HUES48 (cell line): ENCODE measurements at regions not wholly inside any gene's neighbourhood (a gene's known extent, or its start where the extent isn't known, plus 50 kb on each side); places are given as distances from the start of the nearest gene placed in this dataset.

Experiments
- H3K27ac ChIP-seq: one replicate; pipeline ENCODE4 v1.7.0; 2013; ENCODE audit warnings: low read depth, low read length, inconsistent platforms
- H3K27me3 ChIP-seq: 2 replicates; pipeline ENCODE4 v1.6.1; 2013; ENCODE audit warnings: mild to moderate bottlenecking, low read length; ENCODE audit not compliant: control insufficient read depth, insufficient read depth
- H3K36me3 ChIP-seq: 2 replicates; pipeline ENCODE4 v1.6.1; 2013; ENCODE audit warnings: low read length; ENCODE audit not compliant: control insufficient read depth, insufficient read depth
- H3K4me1 ChIP-seq: 2 replicates; pipeline ENCODE4 v1.6.1; 2013; ENCODE audit warnings: mild to moderate bottlenecking, low read length; ENCODE audit not compliant: control insufficient read depth, insufficient read depth
- H3K4me3 ChIP-seq: 2 replicates; pipeline ENCODE4 v1.5.1; 2013; ENCODE audit warnings: mild to moderate bottlenecking, low read depth, low read length
- H3K9ac ChIP-seq: 2 replicates; pipeline ENCODE4 v1.6.1; 2013; ENCODE audit warnings: mild to moderate bottlenecking, low read depth, low read length, moderate library complexity
- H3K9me3 ChIP-seq: 2 replicates; pipeline ENCODE4 v1.6.1; 2013; ENCODE audit warnings: low read length; ENCODE audit not compliant: control insufficient read depth, insufficient read depth

DNA sequence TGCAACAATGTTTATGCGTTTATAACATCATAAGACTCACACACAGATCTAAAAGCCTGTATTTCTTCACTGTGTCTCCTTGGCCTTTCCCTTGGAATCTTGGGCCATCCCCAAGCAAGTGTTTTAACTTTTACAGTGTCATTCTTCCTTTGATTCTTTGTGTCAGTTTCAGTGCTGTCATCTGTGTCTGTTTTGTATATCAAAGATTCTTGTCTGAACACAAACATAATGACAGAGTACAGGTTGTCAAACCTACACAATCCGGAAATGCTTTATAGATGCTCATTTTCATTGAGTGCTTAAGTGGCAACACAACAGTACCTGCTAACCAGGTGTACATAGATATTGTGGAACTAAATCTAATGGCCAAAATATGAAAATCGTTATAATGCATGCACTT is 1500.0 kb downstream of the TECRL start:
- no peaks in the 10 kb centered on the region for H3K9me3 ChIP-seq
- H3K36me3 ChIP-seq, result no peaks in the 10 kb centered on the region
- H3K4me1 ChIP-seq, result peaks cover 3% of the 10 kb centered on the region; the same call in 1 of the 2 replicates
- H3K27me3 ChIP-seq, result no peaks in the 10 kb centered on the region
- no peak overlapping the region for H3K9ac ChIP-seq
- H3K27ac ChIP-seq, result no peak overlapping the region
- no peak overlapping the region for H3K4me3 ChIP-seq

DNA sequence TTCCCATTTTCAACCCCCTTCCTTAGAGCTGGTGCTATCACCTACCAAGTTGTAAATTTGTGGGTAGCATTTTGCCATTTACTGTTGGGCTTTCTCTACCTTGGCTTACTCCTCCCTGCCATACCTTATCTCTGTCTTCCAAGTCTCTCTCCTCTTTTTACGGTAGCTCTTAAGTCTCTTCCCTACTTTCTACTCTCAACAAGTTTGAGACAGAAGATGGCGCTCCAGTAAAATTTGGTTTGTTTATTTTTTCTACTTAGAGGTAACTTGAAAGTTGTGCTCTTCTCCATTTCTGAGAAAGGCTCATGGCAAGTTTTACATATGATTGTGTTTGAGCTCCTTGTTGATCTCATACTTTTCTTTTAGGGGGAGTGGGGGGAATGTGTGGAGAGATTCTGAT is 1508.1 kb downstream of the TECRL start:
- no peaks in the 10 kb centered on the region; the same call in 1 of the 2 replicates for H3K9me3 ChIP-seq
- no peak overlapping the region for H3K4me3 ChIP-seq
- no peaks in the 10 kb centered on the region for H3K36me3 ChIP-seq
- no peak overlapping the region for H3K27ac ChIP-seq
- no peaks in the 10 kb centered on the region for H3K27me3 ChIP-seq
- H3K9ac ChIP-seq, result no peak overlapping the region
- no peaks in the 10 kb centered on the region for H3K4me1 ChIP-seq

DNA sequence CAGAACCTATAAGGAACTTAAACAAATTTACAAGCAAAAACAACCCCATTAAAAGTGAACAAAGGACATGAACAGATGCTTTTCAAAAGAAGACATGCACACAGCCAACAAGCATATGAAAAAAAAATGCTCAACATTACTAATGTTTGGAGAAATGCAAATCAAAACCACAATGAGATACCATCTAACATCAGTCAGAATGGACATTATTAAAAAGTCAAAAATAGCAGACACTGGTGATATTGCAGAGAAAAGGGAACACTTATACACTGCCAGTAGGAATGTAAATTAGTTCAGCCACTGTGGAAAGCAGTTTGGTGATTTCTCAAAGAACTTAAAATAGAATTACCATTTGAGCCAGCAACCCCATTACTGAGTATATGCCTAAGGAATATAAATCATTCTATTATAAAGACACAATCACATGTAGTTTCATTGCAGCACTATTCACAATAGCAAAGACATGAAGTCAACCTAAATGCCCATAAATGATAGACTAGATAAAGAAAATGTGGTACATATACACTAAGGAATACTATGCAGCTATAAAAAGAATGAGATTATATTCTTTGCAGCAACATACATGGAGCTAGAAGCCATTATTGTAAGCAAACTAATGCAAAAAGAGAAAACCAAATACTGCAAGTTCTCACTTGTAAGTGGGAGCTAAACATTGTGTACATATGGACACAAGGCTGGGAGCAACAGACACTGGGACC is 1509.4 kb downstream of the TECRL start:
- no peak overlapping the region for H3K27ac ChIP-seq
- no peaks in the 10 kb centered on the region; the same call in 1 of the 2 replicates for H3K9me3 ChIP-seq
- no peaks in the 10 kb centered on the region for H3K36me3 ChIP-seq
- no peak overlapping the region for H3K9ac ChIP-seq
- no peaks in the 10 kb centered on the region for H3K4me1 ChIP-seq
- no peaks in the 10 kb centered on the region for H3K27me3 ChIP-seq
- no peak overlapping the region for H3K4me3 ChIP-seq

DNA sequence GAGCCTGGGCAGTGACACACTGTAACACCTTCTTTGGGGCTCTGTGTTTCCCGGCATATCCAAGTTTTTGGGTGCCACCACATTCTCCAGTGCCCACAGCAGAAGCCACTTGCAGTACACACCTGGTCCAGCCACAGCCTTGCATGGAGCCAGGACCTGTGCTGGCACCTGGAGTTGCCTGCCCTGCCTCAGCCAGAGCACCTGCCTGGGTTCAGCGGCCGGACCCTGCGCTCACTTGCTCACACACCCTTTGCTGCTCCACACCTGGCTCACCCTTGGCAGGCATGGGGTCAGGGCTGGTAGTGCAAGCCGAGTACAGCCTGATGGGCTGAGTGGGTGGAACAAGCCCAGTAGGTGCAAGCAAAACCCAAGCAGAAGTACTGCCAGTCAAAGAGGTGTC is 1511.1 kb downstream of the TECRL start:
- Histone ChIP-seq H3K9me3 (no peaks in the 10 kb centered on the region; the same call in 1 of the 2 replicates), H3K27ac (no peak overlapping the region), H3K9ac (no peak overlapping the region), H3K4me3 (no peak overlapping the region), H3K4me1 (no peaks in the 10 kb centered on the region), H3K36me3 (no peaks in the 10 kb centered on the region), H3K27me3 (no peaks in the 10 kb centered on the region)

DNA sequence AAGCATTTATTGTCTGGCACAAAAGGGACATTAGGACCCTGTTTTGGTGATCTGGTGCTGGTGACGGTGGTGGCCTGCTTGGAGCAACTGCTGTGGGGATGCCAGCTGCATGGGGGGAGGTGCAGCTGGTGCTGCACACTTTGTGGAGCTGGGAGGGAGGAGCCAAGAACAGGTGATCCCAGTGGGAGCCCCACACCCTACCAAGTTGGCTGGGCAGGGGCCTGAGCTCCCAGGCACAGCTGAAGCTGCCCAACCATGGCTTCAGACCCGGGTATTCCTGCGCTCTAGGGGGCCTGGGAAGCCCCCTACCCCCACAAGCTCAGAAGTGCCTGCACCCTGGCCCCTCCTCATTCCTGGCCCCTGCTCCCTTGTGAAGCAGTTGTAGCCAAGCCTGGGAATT is 1512.5 kb downstream of the TECRL start:
- H3K27me3 ChIP-seq, result no peaks in the 10 kb centered on the region
- H3K4me1 ChIP-seq, result no peaks in the 10 kb centered on the region
- H3K27ac ChIP-seq, result no peak overlapping the region
- H3K9ac ChIP-seq, result no peak overlapping the region
- H3K4me3 ChIP-seq, result no peak overlapping the region
- no peaks in the 10 kb centered on the region for H3K36me3 ChIP-seq
- no peaks in the 10 kb centered on the region; the same call in 1 of the 2 replicates for H3K9me3 ChIP-seq

DNA sequence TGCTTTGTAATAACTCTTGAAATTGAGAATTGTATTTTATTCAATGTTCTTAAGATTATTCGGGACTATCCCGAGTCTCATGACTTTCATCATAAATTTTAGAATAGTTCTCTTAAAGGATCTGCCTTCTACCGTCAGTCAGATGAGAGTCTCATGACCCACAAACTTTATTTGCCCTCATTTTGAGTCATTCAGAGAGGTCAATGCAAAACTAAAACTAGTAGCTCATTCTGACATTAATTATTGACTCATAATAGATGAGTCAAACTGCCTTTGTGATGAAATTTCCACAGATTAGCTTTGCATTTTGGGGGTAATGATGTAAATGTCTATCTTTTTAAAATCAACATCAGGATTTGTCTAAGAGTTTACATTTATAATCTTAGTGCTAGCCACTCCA is 1527.3 kb downstream of the TECRL start:
- Histone ChIP-seq H3K36me3 (no peaks in the 10 kb centered on the region), H3K4me1 (peaks cover 3% of the 10 kb centered on the region; the same call in 1 of the 2 replicates), H3K9me3 (no peaks in the 10 kb centered on the region), H3K4me3 (no peak overlapping the region), H3K9ac (no peak overlapping the region), H3K27ac (no peak overlapping the region), H3K27me3 (no peaks in the 10 kb centered on the region)

DNA sequence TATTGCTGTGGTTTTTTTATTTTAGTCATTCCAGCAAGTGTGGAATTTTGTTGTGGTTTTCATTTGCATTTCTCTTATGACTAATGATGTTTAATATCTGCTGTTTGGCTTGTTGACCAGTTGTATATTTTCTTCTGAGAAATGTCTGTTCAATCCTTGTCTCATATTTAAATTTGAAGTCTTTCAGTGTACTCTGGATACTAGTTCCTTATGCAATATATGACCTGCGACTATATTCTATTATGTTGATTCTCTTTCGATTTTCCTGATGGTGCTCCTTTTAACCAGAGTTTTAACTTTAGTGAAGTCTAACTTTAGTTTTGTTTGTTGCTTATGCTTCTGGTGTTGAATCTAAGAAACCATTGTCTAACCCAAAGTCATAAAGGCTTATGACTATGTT is 1528.0 kb downstream of the TECRL start:
- no peaks in the 10 kb centered on the region for H3K9me3 ChIP-seq
- no peak overlapping the region for H3K4me3 ChIP-seq
- no peaks in the 10 kb centered on the region for H3K36me3 ChIP-seq
- no peaks in the 10 kb centered on the region for H3K27me3 ChIP-seq
- peaks cover 3% of the 10 kb centered on the region; the same call in 1 of the 2 replicates for H3K4me1 ChIP-seq
- no peak overlapping the region for H3K9ac ChIP-seq
- no peak overlapping the region for H3K27ac ChIP-seq

DNA sequence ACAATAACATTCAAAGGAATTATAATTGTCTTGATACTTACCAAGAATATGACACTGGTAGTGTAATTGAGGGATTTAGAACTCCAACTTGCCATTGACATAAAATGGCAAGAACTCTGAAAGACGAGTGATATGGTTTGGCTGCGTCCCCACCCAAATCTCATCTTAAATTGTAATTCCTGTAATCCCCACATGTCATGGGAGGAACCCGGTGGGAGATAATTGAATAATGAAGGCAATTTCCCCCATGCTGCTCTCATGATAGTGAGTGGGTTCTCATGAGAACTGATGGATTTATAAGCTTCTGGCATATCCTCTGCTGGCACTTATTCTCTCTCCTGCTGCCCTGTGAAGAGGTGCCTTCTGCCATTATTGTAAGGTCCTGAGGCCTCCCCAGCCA is 1536.4 kb downstream of the TECRL start:
- Histone ChIP-seq H3K4me1 (no peaks in the 10 kb centered on the region), H3K36me3 (no peaks in the 10 kb centered on the region), H3K27ac (no peak overlapping the region), H3K9me3 (no peaks in the 10 kb centered on the region), H3K4me3 (no peak overlapping the region), H3K27me3 (no peaks in the 10 kb centered on the region), H3K9ac (no peak overlapping the region)

DNA sequence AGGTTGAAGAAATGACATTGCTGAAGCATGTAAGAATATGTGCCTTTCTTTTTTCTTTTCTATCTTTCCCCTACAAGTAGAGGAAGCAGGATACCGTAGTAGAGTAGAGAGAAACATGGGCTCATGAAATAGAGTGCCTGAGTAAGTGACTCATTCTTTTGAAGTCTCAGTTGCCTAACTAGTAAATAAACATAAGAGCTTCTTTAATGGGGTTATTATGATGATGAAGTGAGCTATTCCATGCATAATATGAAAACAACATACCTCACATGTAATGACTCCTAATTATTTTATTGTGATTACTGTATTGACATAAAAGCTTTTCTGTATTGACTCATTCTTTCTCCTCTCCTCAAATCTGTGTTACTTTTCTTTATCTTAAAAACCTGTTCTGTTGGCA is 1538.2 kb downstream of the TECRL start:
- no peaks in the 10 kb centered on the region for H3K27me3 ChIP-seq
- H3K9me3 ChIP-seq, result no peaks in the 10 kb centered on the region
- no peak overlapping the region for H3K4me3 ChIP-seq
- H3K36me3 ChIP-seq, result no peaks in the 10 kb centered on the region
- no peak overlapping the region for H3K27ac ChIP-seq
- no peaks in the 10 kb centered on the region for H3K4me1 ChIP-seq
- H3K9ac ChIP-seq, result no peak overlapping the region

DNA sequence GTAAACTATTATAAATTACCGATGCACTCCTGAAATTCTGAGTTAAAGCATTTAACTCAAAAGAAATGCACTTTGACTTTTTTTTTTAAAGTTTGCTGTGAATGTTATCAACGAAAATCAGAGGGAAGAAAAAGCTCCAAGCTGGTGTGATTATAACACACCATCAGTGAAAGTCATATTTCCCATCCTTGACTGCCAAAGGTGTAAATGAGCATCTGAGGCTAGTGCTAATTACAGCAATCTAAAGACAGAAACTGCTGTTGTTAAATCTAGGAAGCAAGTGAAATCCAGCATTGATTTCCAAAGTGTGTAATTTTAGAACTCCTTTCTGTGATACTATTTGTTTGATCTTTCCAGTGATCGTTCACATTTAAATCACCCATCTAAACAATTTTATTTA is 1538.8 kb downstream of the TECRL start:
- Histone ChIP-seq H3K4me3 (no peak overlapping the region), H3K4me1 (no peaks in the 10 kb centered on the region), H3K27me3 (no peaks in the 10 kb centered on the region), H3K9me3 (no peaks in the 10 kb centered on the region), H3K27ac (no peak overlapping the region), H3K36me3 (no peaks in the 10 kb centered on the region), H3K9ac (no peak overlapping the region)

DNA sequence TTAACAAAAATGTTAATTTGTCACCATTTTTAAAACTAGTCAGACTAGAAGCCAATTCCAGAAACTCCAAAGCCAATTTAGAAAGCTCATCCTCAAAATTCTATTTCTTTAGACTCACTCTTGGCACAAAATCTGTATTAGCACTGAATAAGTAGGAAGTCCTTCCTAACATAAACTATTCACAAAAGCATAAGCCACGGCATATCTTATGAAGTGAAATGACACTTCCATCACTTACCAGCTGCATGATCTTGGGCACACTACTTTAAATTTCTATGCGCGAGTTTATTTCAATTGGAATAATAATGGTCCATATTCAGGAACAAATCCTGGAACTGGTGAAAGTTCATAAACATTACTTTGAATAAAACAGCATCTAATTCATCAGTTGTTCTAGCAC is 1544.0 kb downstream of the TECRL start:
- Histone ChIP-seq H3K4me3 (no peak overlapping the region), H3K27ac (no peak overlapping the region), H3K36me3 (no peaks in the 10 kb centered on the region), H3K9me3 (no peaks in the 10 kb centered on the region), H3K4me1 (no peaks in the 10 kb centered on the region; the same call in 1 of the 2 replicates), H3K9ac (no peak overlapping the region), H3K27me3 (no peaks in the 10 kb centered on the region)
